CD4-positive, alpha-beta memory T cell (primary cell): ENCODE measurements at regions not wholly inside any gene's neighbourhood (a gene's known extent, or its start where the extent isn't known, plus 50 kb on each side); places are given as distances from the start of the nearest gene placed in this dataset.

Source experiments
- CTCF ChIA-PET: fragments of 350-600 bp; sonication (Branson Sonifier 250); formaldehyde crosslinking; loops from one replicate; lab custom pipeline; 2021; ENCODE audit warnings: inconsistent platforms; ENCODE audit not compliant: partially characterized antibody; lab: Charles Lee
- POLR2A ChIA-PET: fragments of 350-600 bp; sonication (Branson Sonifier 250); formaldehyde crosslinking; loops from one replicate; lab custom pipeline; 2021; ENCODE audit not compliant: partially characterized antibody; lab: Charles Lee
- DNase-seq, 5 donors: peaks; one replicate each; pipeline versions ENCODE4 v3.0.0 to v3.0.0-alpha.2; 2020 to 2022; ENCODE audit warnings: mixed read lengths in 1 of 5
- H3K27ac ChIP-seq: one replicate; pipeline ENCODE4 v1.7.0; 2013; ENCODE audit warnings: low read depth, low read length
- H3K27me3 ChIP-seq: 2 replicates; pipeline ENCODE4 v1.7.0; 2013; ENCODE audit warnings: mild to moderate bottlenecking, low read length, moderate library complexity; ENCODE audit not compliant: insufficient read depth
- H3K36me3 ChIP-seq: 2 replicates; pipeline ENCODE4 v1.7.0; 2013; ENCODE audit warnings: mild to moderate bottlenecking, low read length, moderate library complexity; ENCODE audit not compliant: insufficient read depth
- H3K4me1 ChIP-seq: 2 replicates; pipeline ENCODE4 v1.7.0; 2013; ENCODE audit warnings: mild to moderate bottlenecking, low read length, moderate library complexity; ENCODE audit not compliant: insufficient read depth
- H3K4me3 ChIP-seq, 2 donors: one replicate each; pipeline ENCODE4 v1.7.0; 2013; ENCODE audit warnings: low read length in 2 of 2, mild to moderate bottlenecking in 1 of 2
- H3K9me3 ChIP-seq, 2 donors: one replicate each; pipeline ENCODE4 v1.7.0; 2013; ENCODE audit warnings: low read length in 2 of 2, control low read depth in 1 of 2; ENCODE audit not compliant: control insufficient read depth in 1 of 2
- H3K27ac Mint-ChIP-seq, 7 donors: one replicate each; pipeline ENCODE4 v1.8.0; 2020 to 2021; ENCODE audit warnings: mixed read lengths in 7 of 7, mild to moderate bottlenecking in 6 of 7, inconsistent platforms in 3 of 7, moderate library complexity in 3 of 7
- H3K27me3 Mint-ChIP-seq, 2 donors: one replicate each; pipeline ENCODE4 v1.8.0; 2020 to 2021; ENCODE audit warnings: mixed read lengths in 2 of 2
- H3K36me3 Mint-ChIP-seq, 2 donors: one replicate each; pipeline ENCODE4 v1.8.0; 2020 to 2021; ENCODE audit warnings: mixed read lengths in 2 of 2, inconsistent platforms in 1 of 2, mild to moderate bottlenecking in 1 of 2
- H3K4me1 Mint-ChIP-seq, 4 donors: one replicate each; pipeline ENCODE4 v1.8.0; 2020 to 2021; ENCODE audit warnings: mixed read lengths in 4 of 4, mild to moderate bottlenecking in 1 of 4
- H3K4me3 Mint-ChIP-seq, 8 donors: one replicate each; pipeline ENCODE4 v1.8.0; 2020 to 2021; ENCODE audit warnings: mixed read lengths in 8 of 8, mild to moderate bottlenecking in 7 of 8, moderate library complexity in 6 of 8, inconsistent platforms in 3 of 8
- H3K9me3 Mint-ChIP-seq, 8 donors: one replicate each; pipeline ENCODE4 v1.8.0; 2020 to 2021; ENCODE audit warnings: mixed read lengths in 8 of 8, mild to moderate bottlenecking in 5 of 8, inconsistent platforms in 3 of 8, moderate library complexity in 1 of 8
- intact Hi-C: fragments of 100-400 bp; cut with micrococcal nuclease; formaldehyde crosslinking; loops from one replicate; pipeline ENCODE4 v1.15.1; 2023

DNA sequence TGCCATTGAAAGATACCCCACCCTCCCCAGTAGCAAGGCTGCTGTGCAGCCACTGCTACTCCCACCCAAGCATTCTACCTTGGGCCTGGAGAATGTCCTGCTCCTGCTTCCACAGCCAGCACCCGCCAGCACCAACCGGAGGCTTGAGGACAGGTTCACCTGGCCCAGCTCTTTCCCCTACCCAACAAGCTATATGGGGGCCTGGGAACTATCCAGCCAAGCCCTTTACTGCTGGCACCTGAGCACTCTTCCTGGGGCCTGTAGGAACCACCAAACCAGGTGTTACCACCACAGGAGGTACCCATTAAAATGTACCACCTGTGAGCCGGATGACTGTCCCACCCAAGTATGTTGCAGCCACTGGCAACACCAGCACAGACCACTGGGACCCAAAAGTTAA is 86.1 kb upstream of the GHR start:
- H3K36me3 ChIP-seq: no peaks in the 10 kb centered on the region
- intact Hi-C loops: no loop called here
- CTCF ChIA-PET: no interaction called here
- H3K4me3 ChIP-seq: no peak overlapping the region
- H3K4me1 ChIP-seq: no peaks in the 10 kb centered on the region
- Mint-ChIP-seq H3K27me3 (no peaks in the 10 kb centered on the region), H3K36me3 (peaks cover 0 to 1% of the 10 kb centered on the region in 2 donors), H3K4me1 (no peaks in the 10 kb centered on the region), H3K27ac (no peak overlapping the region), H3K9me3 (peaks cover 3 to 33% (median 23%) of the 10 kb centered on the region in 8 donors), H3K4me3 (no peak overlapping the region)
- POLR2A ChIA-PET: no interaction called here
- DNase-seq: no peak
- H3K9me3 ChIP-seq: peaks cover 0 to 5% of the 10 kb centered on the region in 2 donors
- no peaks in the 10 kb centered on the region for H3K27me3 ChIP-seq
- no peak overlapping the region for H3K27ac ChIP-seq

DNA sequence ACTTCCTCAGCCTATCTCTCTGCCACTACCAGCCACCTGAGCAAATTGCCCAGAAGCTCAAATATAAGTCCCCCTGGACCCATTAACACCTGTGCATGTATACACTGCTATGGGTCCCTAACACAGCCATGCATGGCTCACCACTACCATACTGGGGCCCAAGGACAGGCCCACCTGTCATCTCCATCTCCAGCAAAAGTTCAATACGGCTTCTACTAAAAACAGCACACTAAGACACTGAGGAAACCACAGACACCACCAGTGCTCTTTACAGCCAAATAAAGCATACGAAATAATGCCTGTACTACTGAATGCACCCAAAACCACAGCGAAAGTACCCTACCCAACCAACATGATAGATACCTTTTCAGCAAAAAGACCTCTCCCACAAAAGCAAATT is 85.6 kb upstream of the GHR start:
- peaks cover 0 to 5% of the 10 kb centered on the region in 2 donors for H3K9me3 ChIP-seq
- ChIA-PET POLR2A (no interaction called here), CTCF (no interaction called here)
- DNase-seq: no peak
- no peaks in the 10 kb centered on the region for H3K27me3 ChIP-seq
- intact Hi-C loops: no loop called here
- H3K27me3 Mint-ChIP-seq: no peaks in the 10 kb centered on the region
- H3K4me3 ChIP-seq: no peak overlapping the region
- H3K4me3 Mint-ChIP-seq: no peak overlapping the region
- no peaks in the 10 kb centered on the region for H3K36me3 ChIP-seq
- H3K4me1 Mint-ChIP-seq: no peaks in the 10 kb centered on the region
- H3K4me1 ChIP-seq: no peaks in the 10 kb centered on the region
- H3K9me3 Mint-ChIP-seq: peaks cover 3 to 37% (median 24%) of the 10 kb centered on the region in 8 donors
- no peak overlapping the region for H3K27ac ChIP-seq
- peaks cover 0 to 1% of the 10 kb centered on the region in 2 donors for H3K36me3 Mint-ChIP-seq
- H3K27ac Mint-ChIP-seq: no peak overlapping the region

- no peaks in the 10 kb centered on the region for H3K27me3 Mint-ChIP-seq
- DNase-seq: no peak
- H3K4me1 ChIP-seq: no peaks in the 10 kb centered on the region
- H3K9me3 Mint-ChIP-seq: peaks cover 3 to 38% (median 24%) of the 10 kb centered on the region in 8 donors
- ChIA-PET CTCF (no interaction called here), POLR2A (no interaction called here)
- no peak overlapping the region for H3K27ac ChIP-seq
- no peaks in the 10 kb centered on the region for H3K36me3 ChIP-seq
- peaks cover 0 to 5% of the 10 kb centered on the region in 2 donors for H3K9me3 ChIP-seq
- H3K4me3 ChIP-seq: no peak overlapping the region
- no peak overlapping the region for H3K4me3 Mint-ChIP-seq
- no peaks in the 10 kb centered on the region for H3K27me3 ChIP-seq
- H3K36me3 Mint-ChIP-seq: peaks cover 0 to 1% of the 10 kb centered on the region in 2 donors
- no peak overlapping the region for H3K27ac Mint-ChIP-seq
- intact Hi-C loops: no loop called here
- H3K4me1 Mint-ChIP-seq: no peaks in the 10 kb centered on the region
These were observed 85.1 kb upstream of the GHR start for GRCh38 chr5:42338136-42338535.

DNA sequence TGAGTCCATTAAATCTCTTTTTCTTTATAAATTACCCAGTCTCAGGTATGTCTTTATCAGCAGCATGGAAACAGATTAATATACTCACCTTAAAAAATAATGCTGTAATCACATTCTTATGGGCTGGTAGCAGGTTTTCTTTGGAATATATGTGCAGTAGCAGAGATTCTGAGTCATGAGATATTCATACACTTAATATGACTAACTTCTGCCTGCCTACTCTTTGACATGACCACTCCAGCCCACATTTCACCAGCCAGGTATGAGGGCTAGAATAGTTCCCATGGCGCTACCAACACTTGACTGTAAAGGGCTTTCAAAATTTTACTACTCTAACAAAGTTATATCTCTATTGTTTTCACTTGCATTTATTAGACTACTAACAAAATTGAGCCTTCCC is 74.1 kb upstream of the GHR start:
- Mint-ChIP-seq H3K27me3 (peaks cover 0 to 2% of the 10 kb centered on the region in 2 donors), H3K36me3 (no peaks in the 10 kb centered on the region), H3K4me3 (no peak overlapping the region), H3K9me3 (peaks cover 0 to 12% (median 5%) of the 10 kb centered on the region in 8 donors), H3K4me1 (no peaks in the 10 kb centered on the region), H3K27ac (no peak overlapping the region)
- ChIA-PET CTCF (no interaction called here), POLR2A (no interaction called here)
- Histone ChIP-seq H3K4me3 (no peak overlapping the region), H3K4me1 (no peaks in the 10 kb centered on the region), H3K27me3 (no peaks in the 10 kb centered on the region), H3K9me3 (no peaks in the 10 kb centered on the region), H3K27ac (no peak overlapping the region), H3K36me3 (no peaks in the 10 kb centered on the region)
- no peak for DNase-seq
- intact Hi-C loops: no loop called here

DNA sequence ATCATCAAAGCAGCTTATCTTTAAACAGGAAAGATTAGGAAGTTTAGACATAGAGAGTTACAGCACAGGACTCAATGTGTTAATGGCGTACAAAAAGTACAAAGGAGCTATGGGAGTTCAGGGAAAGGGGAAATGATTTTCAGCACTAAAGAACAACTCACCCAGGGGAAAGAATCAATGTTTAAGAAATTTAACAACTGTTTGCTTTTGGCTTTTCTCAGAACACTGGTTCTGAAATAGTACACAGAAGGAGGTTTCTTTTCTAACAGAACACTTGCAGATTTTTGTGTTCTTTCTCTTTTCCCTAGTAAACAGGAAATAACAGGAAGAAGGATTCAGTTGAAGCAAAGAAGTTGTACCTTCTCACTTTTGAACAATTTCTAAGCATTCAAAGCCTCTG is 71.3 kb upstream of the GHR start:
- H3K27me3 Mint-ChIP-seq: no peaks in the 10 kb centered on the region

GRCh38 chr5:42360056-42360455 is 63.2 kb upstream of the GHR start:
- no peak overlapping the region for H3K27ac Mint-ChIP-seq
- Histone ChIP-seq H3K27ac (no peak overlapping the region), H3K9me3 (no peaks in the 10 kb centered on the region), H3K36me3 (no peaks in the 10 kb centered on the region), H3K4me1 (no peaks in the 10 kb centered on the region), H3K4me3 (no peak overlapping the region), H3K27me3 (no peaks in the 10 kb centered on the region)
- H3K4me1 Mint-ChIP-seq: no peaks in the 10 kb centered on the region
- POLR2A ChIA-PET: no interaction called here
- DNase-seq: no peak
- no peak overlapping the region for H3K4me3 Mint-ChIP-seq
- peaks cover 0 to 3% (median 1%) of the 10 kb centered on the region in 8 donors for H3K9me3 Mint-ChIP-seq
- no peaks in the 10 kb centered on the region for H3K36me3 Mint-ChIP-seq
- intact Hi-C loops: no loop called here
- H3K27me3 Mint-ChIP-seq: no peaks in the 10 kb centered on the region
- CTCF ChIA-PET: no interaction called here

More for the DNA sequence above, 71.3 kb upstream of the GHR start:
- Histone ChIP-seq H3K36me3 (no peaks in the 10 kb centered on the region), H3K4me1 (no peaks in the 10 kb centered on the region), H3K4me3 (no peak overlapping the region), H3K27me3 (no peaks in the 10 kb centered on the region), H3K27ac (no peak overlapping the region), H3K9me3 (no peaks in the 10 kb centered on the region)
- intact Hi-C loops: no loop called here
- ChIA-PET POLR2A (no interaction called here), CTCF (no interaction called here)
- Mint-ChIP-seq H3K4me1 (no peaks in the 10 kb centered on the region), H3K27ac (no peak overlapping the region), H3K36me3 (no peaks in the 10 kb centered on the region), H3K9me3 (peaks cover 0 to 12% (median 5%) of the 10 kb centered on the region in 8 donors), H3K4me3 (no peak overlapping the region)
- DNase-seq: no peak

DNA sequence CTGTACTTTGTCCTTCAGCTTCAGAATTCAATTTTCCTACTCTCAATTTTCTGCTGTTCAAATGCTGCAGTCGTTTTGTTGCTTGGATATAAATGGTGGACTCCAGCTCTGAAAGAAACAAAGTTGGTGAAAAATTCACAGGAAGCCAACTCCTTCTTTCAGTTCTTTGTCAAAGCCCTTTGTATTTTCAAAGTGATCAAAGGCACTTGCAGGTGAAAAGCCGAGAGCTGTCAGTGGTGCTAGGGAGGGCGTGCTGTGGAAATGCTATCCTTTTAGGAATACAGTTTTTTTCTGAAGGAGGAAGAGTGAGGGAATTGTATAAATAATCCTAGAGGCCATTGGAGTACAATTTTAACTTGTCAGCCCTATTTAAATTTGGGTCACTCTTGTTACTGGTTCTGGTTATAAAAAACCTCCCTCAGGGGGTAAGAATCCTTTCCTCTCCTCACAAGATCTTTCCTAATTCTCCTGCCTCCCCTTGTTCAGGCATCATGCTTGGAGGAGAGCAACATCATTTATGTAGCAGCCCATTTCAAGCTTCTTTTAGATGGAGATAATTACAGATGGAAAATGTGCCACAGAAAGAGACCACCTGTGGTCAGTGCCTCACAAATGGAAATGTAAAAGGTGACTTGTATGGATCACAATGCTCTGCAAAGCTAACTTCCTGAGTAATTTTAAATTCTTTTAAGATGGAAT is 62.5 kb upstream of the GHR start:
- ChIA-PET CTCF (no interaction called here), POLR2A (no interaction called here)
- no peaks in the 10 kb centered on the region for H3K36me3 ChIP-seq
- Mint-ChIP-seq H3K9me3 (peaks cover 0 to 3% (median 1%) of the 10 kb centered on the region in 8 donors), H3K27me3 (no peaks in the 10 kb centered on the region), H3K36me3 (no peaks in the 10 kb centered on the region), H3K27ac (no peak overlapping the region), H3K4me3 (no peak overlapping the region), H3K4me1 (no peaks in the 10 kb centered on the region)
- H3K9me3 ChIP-seq: no peaks in the 10 kb centered on the region
- no peak overlapping the region for H3K27ac ChIP-seq
- H3K27me3 ChIP-seq: no peaks in the 10 kb centered on the region
- no peak for DNase-seq
- no peaks in the 10 kb centered on the region for H3K4me1 ChIP-seq
- intact Hi-C loops: no loop called here
- no peak overlapping the region for H3K4me3 ChIP-seq
